HepG2 (cell line): ENCODE measurements at regions not wholly inside any gene's neighbourhood (a gene's known extent, or its start where the extent isn't known, plus 50 kb on each side); places are given as distances from the start of the nearest gene placed in this dataset.

Source experiments
- ATAC-seq: fragments of 200-7000 bp; cut with Tn5 transposase; 3 replicates; pipeline ENCODE4 v1.9.1; 2020; ENCODE audit warnings: mild to moderate bottlenecking, moderate library complexity
- BruUV-seq: library from RNA; stranded (reverse); fragments of 400-500 nt; replicated peaks from 2 replicates; lab custom pipeline; 2021; lab: Mats Ljungman, UMichigan
- CTCF ChIA-PET: fragments of 300-600 bp; formaldehyde crosslinking; extraction: SDS; loops from one replicate; lab custom pipeline; 2021; ENCODE audit warnings: low total read pairs, inconsistent platforms, low intra/inter-chr PET ratio; lab: Yijun Ruan, JAX
- POLR2A ChIA-PET: fragments of 350-600 bp; sonication (Branson Sonifier 250); formaldehyde crosslinking; loops from one replicate; lab custom pipeline; 2020; ENCODE audit warnings: antibody characterized with exemption, inconsistent platforms; lab: Yijun Ruan, JAX
- DNase-seq: peaks from one replicate; pipeline ENCODE4 v3.0.0-alpha.2; 2015; ENCODE audit warnings: low spot score
- FAIRE-seq: peaks from 3 replicates; lab custom pipeline; 2011; peaks lifted over from hg19 to GRCh38; lab: Jason Lieb, UNC
- H2AFZ ChIP-seq: one replicate; pipeline ENCODE4 v1.6.1; 2011; ENCODE audit warnings: low read length, inconsistent platforms
- H3K27ac ChIP-seq: fragments of 300-600 bp; 3 replicates; pipeline ENCODE4 v1.8.0; 2011; ENCODE audit warnings: mixed run types, mild to moderate bottlenecking, mixed read lengths, low read length, inconsistent platforms; ENCODE audit not compliant: insufficient read depth; ENCODE audit errors: extremely low read length
- H3K27me3 ChIP-seq, 2 experiments: fragments of 200-600 bp in 1 of 2; 2 replicates in 1 of 2; 3 replicates in 1 of 2; pipeline versions ENCODE4 v1.6.0 to v1.8.0; 2011; ENCODE audit warnings: low read length in 2 of 2, mild to moderate bottlenecking in 2 of 2, moderate library complexity in 2 of 2, inconsistent platforms in 1 of 2; ENCODE audit not compliant: insufficient read depth in 2 of 2, control insufficient read depth in 1 of 2
- H3K36me3 ChIP-seq, 2 experiments: fragments of 200-600 bp in 1 of 2; replicated peaks in 1 of 2; 2 replicates in 1 of 2; 3 replicates in 1 of 2; pipeline versions ENCODE4 v1.5.1 to v1.8.0; 2011; ENCODE audit warnings: low read length in 2 of 2, inconsistent platforms in 1 of 2; ENCODE audit not compliant: insufficient read depth in 2 of 2, control insufficient read depth in 1 of 2
- H3K4me1 ChIP-seq: 2 replicates; pipeline ENCODE4 v1.5.1; 2012; ENCODE audit warnings: low read length, inconsistent platforms; ENCODE audit not compliant: insufficient read depth
- H3K4me2 ChIP-seq: 2 replicates; pipeline ENCODE4 v1.6.0; 2011; ENCODE audit warnings: low read depth, low read length, inconsistent platforms
- H3K4me3 ChIP-seq, 3 experiments: fragments of 200-600 bp in 1 of 3; sonication (generic), shearing (Covaris generic) in 1 of 3; replicated peaks in 1 of 3; 2 replicates each; pipeline ENCODE4 v1.5.1; 2011 to 2016; ENCODE audit warnings: low read length in 3 of 3, inconsistent platforms in 2 of 3, low read depth in 2 of 3, mild to moderate bottlenecking in 2 of 3, control low read depth in 1 of 3, mixed read lengths in 1 of 3; ENCODE audit not compliant: insufficient read depth in 1 of 3
- H3K79me2 ChIP-seq: one replicate; pipeline ENCODE4 v1.6.1; 2011; ENCODE audit warnings: low read length, inconsistent platforms; ENCODE audit not compliant: insufficient read depth
- H3K9ac ChIP-seq: 2 replicates; pipeline ENCODE4 v1.6.0; 2011; ENCODE audit warnings: mild to moderate bottlenecking, low read depth, low read length, inconsistent platforms; ENCODE audit not compliant: insufficient read depth
- H3K9me3 ChIP-seq: 2 replicates; pipeline ENCODE4 v1.5.1; 2012; ENCODE audit warnings: mild to moderate bottlenecking, low read length
- H4K20me1 ChIP-seq: 2 replicates; pipeline ENCODE4 v1.6.0; 2011; ENCODE audit warnings: inconsistent platforms, mild to moderate bottlenecking, low read length, moderate library complexity; ENCODE audit not compliant: insufficient read depth
- AGO1 ChIP-seq: fragments of 200-400 bp; formaldehyde crosslinking; IDR thresholded peaks from 2 replicates; pipeline ENCODE4 v1.6.1; 2017; ENCODE audit warnings: mild to moderate bottlenecking, low read depth, low read length, moderate library complexity; ENCODE audit not compliant: poor library complexity, severe bottlenecking
- FOXC1 ChIP-seq: sonication (generic); formaldehyde crosslinking; IDR thresholded peaks from 2 replicates; pipeline ENCODE4 v1.8.0; 2022; ENCODE audit warnings: mild to moderate bottlenecking, missing genetic modification reagents, borderline replicate concordance
- FOXO1 ChIP-seq: sonication (generic); formaldehyde crosslinking; IDR thresholded peaks from 2 replicates; pipeline ENCODE4 v1.4.0; 2020; ENCODE audit warnings: missing genetic modification reagents
- IRF2 ChIP-seq: IDR thresholded peaks from 2 replicates; pipeline ENCODE4 v1.6.1; 2018; ENCODE audit warnings: missing genetic modification reagents, missing compliant biosample characterization
- IRX3 ChIP-seq: sonication (generic); formaldehyde crosslinking; IDR thresholded peaks from 2 replicates; pipeline ENCODE4 v1.8.1; 2023; ENCODE audit warnings: mild to moderate bottlenecking, low read depth, missing genetic modification reagents, borderline replicate concordance
- KLF13 ChIP-seq: sonication (generic); formaldehyde crosslinking; IDR thresholded peaks from 2 replicates; pipeline ENCODE4 v1.4.0; 2020; ENCODE audit warnings: mild to moderate bottlenecking, missing genetic modification reagents
- NR3C1 ChIP-seq: sonication (generic); formaldehyde crosslinking; IDR thresholded peaks from 2 replicates; pipeline ENCODE4 v1.4.0; 2020; ENCODE audit warnings: missing genetic modification reagents
- PTBP1 ChIP-seq: fragments of 200-400 bp; formaldehyde crosslinking; IDR thresholded peaks from 2 replicates; pipeline ENCODE4 v1.6.1; 2018; ENCODE audit warnings: low read length, low read depth; ENCODE audit not compliant: poor library complexity, severe bottlenecking
- SIN3A ChIP-seq: IDR thresholded peaks from 2 replicates; pipeline ENCODE4 v1.6.1; 2011; ENCODE audit warnings: low read depth, mild to moderate bottlenecking, control low read depth, low read length, borderline replicate concordance
- TFDP1 ChIP-seq: IDR thresholded peaks from 2 replicates; pipeline ENCODE4 v1.6.1; 2016; ENCODE audit warnings: missing compliant biosample characterization, missing genetic modification reagents, borderline replicate concordance
- ZBTB25 ChIP-seq: IDR thresholded peaks from 2 replicates; pipeline ENCODE4 v1.6.1; 2018; ENCODE audit warnings: missing genetic modification reagents
- ZFP36 ChIP-seq: fragments of 150-350 bp; IDR thresholded peaks from 2 replicates; pipeline ENCODE4 v1.6.1; 2018; ENCODE audit warnings: borderline replicate concordance, low read length, low read depth; ENCODE audit not compliant: partially characterized antibody
- ZFP37 ChIP-seq: sonication (generic); formaldehyde crosslinking; IDR thresholded peaks from 2 replicates; pipeline ENCODE4 v1.4.0; 2020; ENCODE audit warnings: missing genetic modification reagents, borderline replicate concordance
- ZNF296 ChIP-seq: sonication (generic); formaldehyde crosslinking; conservative IDR thresholded peaks from 2 replicates; pipeline ENCODE4 v1.5.0; 2020; ENCODE audit warnings: mild to moderate bottlenecking, missing genetic modification reagents
- ZNF382 ChIP-seq: sonication (generic); formaldehyde crosslinking; IDR thresholded peaks from 2 replicates; pipeline ENCODE4 v1.5.0; 2020; ENCODE audit warnings: missing genetic modification reagents, mild to moderate bottlenecking, borderline replicate concordance
- ZNF790 ChIP-seq: sonication (generic); formaldehyde crosslinking; IDR thresholded peaks from 2 replicates; pipeline ENCODE4 v1.8.0; 2022; ENCODE audit warnings: missing genetic modification reagents, mild to moderate bottlenecking, borderline replicate concordance
- ZSCAN9 ChIP-seq: IDR thresholded peaks from 2 replicates; pipeline ENCODE4 v1.6.1; 2016; ENCODE audit warnings: borderline replicate concordance
- WGBS: methylation state at CpG from one replicate; pipeline ENCODE4 v1.1.6; 2017; ENCODE audit warnings: low lambda C conversion rate; 5-methylcytosine and 5-hydroxymethylcytosine counted together
- in situ Hi-C: cut with HindIII; loops from 2 replicates; pipeline ENCODE4 v1.10.0; 2017; ENCODE audit warnings: low pct_unique_long_range_greater_than_20kb; ENCODE audit not compliant: extremely low pct_ligation_motif_present
- intact Hi-C: fragments of 100-400 bp; cut with micrococcal nuclease; formaldehyde crosslinking; loops from one replicate; pipeline ENCODE4 v1.10.0; 2022; ENCODE audit not compliant: unreplicated experiment

GRCh38 chr9:106712279-106712678, 150.7 kb upstream of the ZNF462 start:
- no peak overlapping the region for H3K27ac ChIP-seq
- TF ChIP-seq AGO1 (no peak), TFDP1 (CRISPR knock-in tag) (no peak), SIN3A (no peak), ZFP37 (no peak), FOXC1 (no peak), PTBP1 (no peak), ZSCAN9 (CRISPR knock-in tag) (no peak), FOXO1 (no peak)
- TF ChIP-seq, all 625 proteins: peak for 0
- ChIA-PET CTCF (no interaction called here), POLR2A (no interaction called here)
- ATAC-seq = no peak
- in situ Hi-C loops (no loop called here), intact Hi-C loops (no loop called here)
- WGBS = 21% methylated on average over 4 of the region's 4 CpGs
- no peaks in the 10 kb centered on the region for H3K4me1 ChIP-seq
- no peak overlapping the region for H3K4me3 ChIP-seq
- no peaks in the 10 kb centered on the region for H3K36me3 ChIP-seq
- DNase-seq = no peak
- FAIRE-seq = no peak
- no peaks in the 10 kb centered on the region for H3K79me2 ChIP-seq
- no peaks in the 10 kb centered on the region for H4K20me1 ChIP-seq
- no peaks in the 10 kb centered on the region for H3K27me3 ChIP-seq
- no peaks in the 10 kb centered on the region for H3K9me3 ChIP-seq
- no peak overlapping the region for H2AFZ ChIP-seq
- no TSS peak for BruUV-seq
- no peak overlapping the region for H3K9ac ChIP-seq
- H3K4me2 ChIP-seq = no peak overlapping the region

- no peak overlapping the region for H3K27ac ChIP-seq
- ATAC-seq (no peak), DNase-seq (no peak), FAIRE-seq (no peak)
- BruUV-seq = no TSS peak
- ChIA-PET CTCF (no interaction called here), POLR2A (no interaction called here)
- H3K36me3 ChIP-seq = no peaks in the 10 kb centered on the region
- H3K27me3 ChIP-seq = no peaks in the 10 kb centered on the region
- no peak overlapping the region for H3K4me2 ChIP-seq
- no peak overlapping the region for H3K9ac ChIP-seq
- no peak overlapping the region for H2AFZ ChIP-seq
- H3K4me3 ChIP-seq = no peak overlapping the region
- 28% methylated on average over 3 of the region's 3 CpGs for WGBS
- no peaks in the 10 kb centered on the region for H3K79me2 ChIP-seq
- H3K4me1 ChIP-seq = no peaks in the 10 kb centered on the region
- in situ Hi-C loops (no loop called here), intact Hi-C loops (no loop called here)
- H4K20me1 ChIP-seq = no peaks in the 10 kb centered on the region
- H3K9me3 ChIP-seq = no peaks in the 10 kb centered on the region
- no peak for TF ChIP-seq NR3C1 (CRISPR knock-in tag)
- TF ChIP-seq ZNF296 (CRISPR knock-in tag) = no peak
- TF ChIP-seq IRF2 (CRISPR knock-in tag) = no peak
- no peak for TF ChIP-seq ZFP36
- no peak for TF ChIP-seq IRX3 (CRISPR knock-in tag)
- no peak for TF ChIP-seq KLF13 (CRISPR knock-in tag)
- no peak for TF ChIP-seq ZNF382 (CRISPR knock-in tag)
- no peak for TF ChIP-seq ZBTB25 (CRISPR knock-in tag)
- TF ChIP-seq ZNF790 (CRISPR knock-in tag) = no peak
Observed at GRCh38 chr9:106713206-106713605, 149.8 kb upstream of the ZNF462 start.
